CD8-positive, alpha-beta memory T cell (primary cell): ENCODE measurements at regions not wholly inside any gene's neighbourhood (a gene's known extent, or its start where the extent isn't known, plus 50 kb on each side); places are given as distances from the start of the nearest gene placed in this dataset.

Source experiments
- CTCF ChIA-PET: fragments of 350-600 bp; sonication (Branson Sonifier 250); formaldehyde crosslinking; loops from one replicate; lab custom pipeline; 2021; ENCODE audit warnings: antibody characterized with exemption; lab: Charles Lee
- POLR2A ChIA-PET: fragments of 350-600 bp; sonication (Branson Sonifier 250); formaldehyde crosslinking; loops from one replicate; lab custom pipeline; 2021; ENCODE audit warnings: antibody characterized with exemption; lab: Charles Lee
- DNase-seq, 5 donors: peaks; one replicate each; pipeline versions ENCODE4 v3.0.0 to v3.0.0-alpha.2; 2020 to 2022; ENCODE audit warnings: mixed read lengths in 1 of 5
- H3K27ac ChIP-seq: one replicate; pipeline ENCODE4 v1.7.0; 2013; ENCODE audit warnings: low read depth, mild to moderate bottlenecking, low read length, moderate library complexity
- H3K27me3 ChIP-seq: 2 replicates; pipeline ENCODE4 v1.7.0; 2013; ENCODE audit warnings: low read length, mild to moderate bottlenecking; ENCODE audit not compliant: insufficient read depth, poor library complexity, severe bottlenecking
- H3K36me3 ChIP-seq: 2 replicates; pipeline ENCODE4 v1.7.0; 2013; ENCODE audit warnings: mild to moderate bottlenecking, low read length, moderate library complexity; ENCODE audit not compliant: insufficient read depth
- H3K4me1 ChIP-seq: 2 replicates; pipeline ENCODE4 v1.7.0; 2013; ENCODE audit warnings: mild to moderate bottlenecking, low read length, moderate library complexity; ENCODE audit not compliant: insufficient read depth
- H3K4me3 ChIP-seq: 2 replicates; pipeline ENCODE4 v1.7.0; 2013; ENCODE audit warnings: mild to moderate bottlenecking, low read length
- H3K9me3 ChIP-seq: 2 replicates; pipeline ENCODE4 v1.7.0; 2013; ENCODE audit warnings: mild to moderate bottlenecking, low read length
- H3K27ac Mint-ChIP-seq, 8 donors: one replicate each; pipeline ENCODE4 v1.8.0; 2020 to 2021; ENCODE audit warnings: mixed read lengths in 8 of 8, mild to moderate bottlenecking in 6 of 8, inconsistent platforms in 3 of 8, moderate library complexity in 3 of 8
- H3K27me3 Mint-ChIP-seq, 2 donors: one replicate each; pipeline ENCODE4 v1.8.0; 2020 to 2021; ENCODE audit warnings: mixed read lengths in 2 of 2, mild to moderate bottlenecking in 1 of 2, moderate library complexity in 1 of 2
- H3K36me3 Mint-ChIP-seq, 3 donors: one replicate each; pipeline ENCODE4 v1.8.0; 2020 to 2021; ENCODE audit warnings: mixed read lengths in 3 of 3, inconsistent platforms in 1 of 3, mild to moderate bottlenecking in 1 of 3
- H3K4me1 Mint-ChIP-seq, 3 donors: one replicate each; pipeline ENCODE4 v1.8.0; 2020 to 2021; ENCODE audit warnings: mixed read lengths in 3 of 3, inconsistent platforms in 1 of 3, mild to moderate bottlenecking in 1 of 3
- H3K4me3 Mint-ChIP-seq, 7 donors: one replicate each; pipeline ENCODE4 v1.8.0; 2020 to 2021; ENCODE audit warnings: mixed read lengths in 7 of 7, mild to moderate bottlenecking in 6 of 7, moderate library complexity in 4 of 7, inconsistent platforms in 2 of 7
- H3K9me3 Mint-ChIP-seq, 5 donors: one replicate each; pipeline ENCODE4 v1.8.0; 2020 to 2022; ENCODE audit warnings: mixed read lengths in 5 of 5, mild to moderate bottlenecking in 3 of 5, moderate library complexity in 2 of 5, inconsistent platforms in 1 of 5

DNA sequence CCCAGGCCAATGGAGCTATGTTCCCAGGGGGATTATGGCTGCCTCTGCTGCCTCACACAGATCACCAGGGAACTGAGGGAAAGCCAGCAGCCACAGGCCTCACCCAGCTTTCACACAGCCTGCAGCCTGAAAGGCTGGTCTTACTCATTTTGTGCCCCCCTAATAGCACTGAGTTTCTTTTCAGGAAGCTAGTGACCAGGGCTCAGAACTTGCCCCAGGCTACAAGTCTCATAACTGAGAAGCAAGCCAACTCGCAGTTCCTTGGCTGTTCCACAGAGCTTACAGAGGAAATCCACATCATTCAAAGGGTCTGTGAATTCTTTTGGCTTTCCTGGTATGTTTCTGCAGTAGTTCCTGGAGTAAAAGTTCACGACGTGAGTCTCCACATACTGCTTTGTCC, 524.8 kb upstream of the GJE1 start:
- POLR2A ChIA-PET: no interaction called here
- H3K4me1 ChIP-seq: no peaks in the 10 kb centered on the region
- H3K27ac ChIP-seq: no peak overlapping the region
- Mint-ChIP-seq H3K27me3 (peaks cover 3 to 7% of the 10 kb centered on the region in 2 donors), H3K27ac (no peak overlapping the region), H3K4me1 (no peaks in the 10 kb centered on the region), H3K9me3 (peaks cover 0 to 14% (median 7%) of the 10 kb centered on the region in 5 donors), H3K4me3 (no peak overlapping the region), H3K36me3 (no peaks in the 10 kb centered on the region)
- no peaks in the 10 kb centered on the region for H3K36me3 ChIP-seq
- no peaks in the 10 kb centered on the region for H3K9me3 ChIP-seq
- CTCF ChIA-PET: no interaction called here
- DNase-seq: no peak
- no peaks in the 10 kb centered on the region for H3K27me3 ChIP-seq
- no peak overlapping the region for H3K4me3 ChIP-seq

DNA sequence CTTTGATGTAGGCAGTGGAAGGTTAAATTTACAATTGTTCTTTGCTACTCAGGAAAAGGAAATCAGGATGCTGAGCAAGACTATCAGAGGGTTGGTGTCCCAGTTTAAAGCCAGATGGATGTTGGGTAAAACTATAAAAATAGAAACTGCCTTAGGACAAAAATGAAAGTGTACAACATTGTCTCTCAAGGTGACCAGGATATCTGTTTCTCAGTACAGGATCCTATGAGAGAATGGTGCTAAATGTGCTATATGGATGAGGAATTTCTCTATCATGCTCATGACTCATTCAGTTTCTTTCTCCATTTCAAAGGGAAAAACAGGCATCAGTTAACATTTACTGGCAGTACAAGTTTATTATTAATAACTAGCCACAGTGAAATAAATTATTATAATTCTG, 534.2 kb upstream of the GJE1 start:
- no peaks in the 10 kb centered on the region for H3K36me3 Mint-ChIP-seq
- Histone ChIP-seq H3K27me3 (no peaks in the 10 kb centered on the region), H3K36me3 (no peaks in the 10 kb centered on the region), H3K9me3 (no peaks in the 10 kb centered on the region), H3K4me1 (no peaks in the 10 kb centered on the region), H3K27ac (no peak overlapping the region), H3K4me3 (no peak overlapping the region)
- DNase-seq: no peak
- POLR2A ChIA-PET: no interaction called here
- H3K4me3 Mint-ChIP-seq: no peak overlapping the region
- H3K27me3 Mint-ChIP-seq: peaks cover 4 to 5% of the 10 kb centered on the region in 2 donors
- no peak overlapping the region for H3K27ac Mint-ChIP-seq
- CTCF ChIA-PET: no interaction called here
- no peaks in the 10 kb centered on the region for H3K4me1 Mint-ChIP-seq
- no peaks in the 10 kb centered on the region for H3K9me3 Mint-ChIP-seq

DNA sequence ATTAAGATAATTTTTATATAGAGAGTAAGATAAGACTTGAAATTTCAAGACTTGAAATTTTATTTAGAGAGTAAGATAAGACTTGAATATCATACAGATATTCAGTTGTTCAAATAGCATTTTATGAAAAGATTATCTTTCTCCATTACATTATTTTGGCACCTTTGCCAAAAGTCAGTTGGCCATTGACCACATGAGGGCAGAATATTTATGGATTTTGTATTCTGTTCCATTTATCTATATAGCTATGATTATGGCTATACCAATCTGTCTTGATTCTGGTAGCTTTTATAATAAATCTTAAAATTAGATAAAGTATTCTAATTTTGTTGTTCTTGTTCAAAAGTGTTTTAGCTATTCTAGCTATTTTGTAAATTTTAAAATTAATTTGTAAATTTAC, 537.9 kb upstream of the GJE1 start:
- POLR2A ChIA-PET: no interaction called here

DNA sequence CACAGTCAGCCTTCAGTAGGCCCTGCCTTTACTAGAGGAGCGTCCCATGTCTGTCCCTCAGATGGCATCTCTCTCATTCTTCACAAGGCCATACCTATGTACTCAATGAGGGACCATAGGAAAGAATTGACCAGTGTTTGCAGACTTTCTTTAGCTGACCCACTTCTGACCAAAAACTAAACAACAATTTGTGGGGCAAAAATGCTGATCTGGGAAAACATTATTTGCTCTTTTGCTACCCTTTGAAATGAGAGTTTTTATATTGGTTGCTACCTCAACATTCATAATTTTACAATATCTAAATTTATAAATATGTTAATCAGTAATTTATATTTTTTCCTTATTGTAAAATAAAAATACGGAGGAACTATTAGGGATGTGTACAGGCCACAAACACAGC, 539.4 kb upstream of the GJE1 start:
- H3K27me3 ChIP-seq: no peaks in the 10 kb centered on the region
- Mint-ChIP-seq H3K27me3 (peaks cover 0 to 4% of the 10 kb centered on the region in 2 donors), H3K27ac (no peak overlapping the region), H3K4me1 (no peaks in the 10 kb centered on the region), H3K4me3 (no peak overlapping the region), H3K36me3 (no peaks in the 10 kb centered on the region), H3K9me3 (no peaks in the 10 kb centered on the region)
- H3K4me3 ChIP-seq: no peak overlapping the region
- no peak for DNase-seq
- H3K36me3 ChIP-seq: no peaks in the 10 kb centered on the region
- ChIA-PET CTCF (no interaction called here), POLR2A (no interaction called here)
- no peaks in the 10 kb centered on the region for H3K4me1 ChIP-seq
- H3K9me3 ChIP-seq: no peaks in the 10 kb centered on the region
- no peak overlapping the region for H3K27ac ChIP-seq

More for the DNA sequence above, 537.9 kb upstream of the GJE1 start:
- CTCF ChIA-PET: no interaction called here
- Histone ChIP-seq H3K9me3 (no peaks in the 10 kb centered on the region), H3K4me1 (no peaks in the 10 kb centered on the region), H3K27me3 (no peaks in the 10 kb centered on the region), H3K4me3 (no peak overlapping the region), H3K27ac (no peak overlapping the region), H3K36me3 (no peaks in the 10 kb centered on the region)
- Mint-ChIP-seq H3K27ac (no peak overlapping the region), H3K4me3 (no peak overlapping the region), H3K4me1 (no peaks in the 10 kb centered on the region), H3K36me3 (no peaks in the 10 kb centered on the region), H3K9me3 (no peaks in the 10 kb centered on the region), H3K27me3 (peaks cover under 1 to 4% of the 10 kb centered on the region in 2 donors)
- no peak for DNase-seq

DNA sequence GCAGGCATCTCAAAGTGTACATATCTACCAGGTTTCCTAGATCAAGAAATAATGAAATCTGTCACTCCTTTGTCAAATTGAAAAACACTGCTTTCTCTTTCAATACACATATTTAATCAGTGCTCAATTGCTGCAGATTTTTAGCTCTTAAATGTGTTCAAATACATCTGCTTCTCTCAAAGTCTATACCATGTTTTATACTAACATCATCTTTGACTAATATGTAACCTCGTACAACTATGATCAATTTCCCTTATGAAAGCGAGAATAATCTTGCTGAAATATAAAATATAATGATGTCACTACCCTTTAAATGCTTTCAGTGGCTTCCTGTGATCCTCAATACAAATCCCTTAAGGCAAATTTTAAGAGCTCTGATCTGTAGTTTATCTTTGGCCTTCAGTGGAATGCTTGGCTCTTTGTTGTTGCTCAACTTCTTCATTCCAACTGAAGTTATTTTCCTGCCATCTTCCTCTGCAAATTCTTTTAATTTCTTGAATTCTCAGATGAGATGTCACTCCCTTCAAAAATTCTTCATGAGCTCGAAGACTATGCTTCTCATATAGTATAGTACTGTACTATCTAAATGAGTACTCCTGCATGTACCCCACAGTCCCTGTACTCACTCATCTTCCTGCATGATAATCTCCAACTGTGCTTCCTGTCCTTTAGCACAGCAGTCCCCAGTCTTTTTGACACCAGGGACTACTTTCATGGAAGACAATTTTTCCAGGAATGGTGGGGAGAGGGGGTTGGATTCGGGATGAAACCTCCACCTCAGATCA, 545.1 kb upstream of the GJE1 start:
- H3K27me3 ChIP-seq: no peaks in the 10 kb centered on the region
- no peaks in the 10 kb centered on the region for H3K36me3 ChIP-seq
- H3K27ac ChIP-seq: no peak overlapping the region
- no peak overlapping the region for H3K4me3 ChIP-seq
- no peak for DNase-seq
- no peaks in the 10 kb centered on the region for H3K36me3 Mint-ChIP-seq
- H3K9me3 ChIP-seq: no peaks in the 10 kb centered on the region
- ChIA-PET CTCF (no interaction called here), POLR2A (no interaction called here)
- no peak overlapping the region for H3K4me3 Mint-ChIP-seq
- H3K4me1 ChIP-seq: no peaks in the 10 kb centered on the region
- no peaks in the 10 kb centered on the region for H3K9me3 Mint-ChIP-seq
- H3K4me1 Mint-ChIP-seq: no peaks in the 10 kb centered on the region
- H3K27ac Mint-ChIP-seq: no peak overlapping the region
- peaks cover 0 to 1% of the 10 kb centered on the region in 2 donors for H3K27me3 Mint-ChIP-seq

DNA sequence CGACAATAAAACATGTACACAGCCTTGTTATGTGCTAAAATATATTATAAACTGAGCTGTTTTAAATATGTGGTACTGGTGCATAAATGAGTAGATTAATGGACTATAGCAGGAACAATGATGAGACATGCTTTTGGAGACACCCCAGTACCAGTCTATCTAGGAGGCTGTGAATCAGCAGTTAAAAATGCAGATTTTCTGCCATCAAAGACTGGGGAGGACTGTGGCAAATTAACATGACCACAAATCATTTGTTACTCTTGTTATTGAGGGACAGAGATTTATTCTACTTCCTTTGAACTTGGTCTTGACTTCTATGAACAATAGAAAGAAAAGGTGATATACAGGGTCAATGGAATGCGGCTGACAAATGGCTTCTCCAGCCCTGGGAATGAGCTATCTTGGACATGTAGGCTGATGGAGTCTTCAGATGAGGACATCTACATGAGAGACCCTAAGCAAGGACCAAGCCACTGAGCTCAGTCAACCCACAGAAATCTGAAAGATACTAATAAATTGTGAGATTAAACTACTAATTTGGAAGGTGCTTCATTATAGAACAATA, 551.7 kb upstream of the GJE1 start:
- Histone ChIP-seq H3K4me3 (no peak overlapping the region), H3K27me3 (no peaks in the 10 kb centered on the region), H3K36me3 (no peaks in the 10 kb centered on the region), H3K9me3 (no peaks in the 10 kb centered on the region), H3K4me1 (no peaks in the 10 kb centered on the region), H3K27ac (no peak overlapping the region)
- Mint-ChIP-seq H3K27ac (no peak overlapping the region), H3K9me3 (no peaks in the 10 kb centered on the region), H3K4me3 (no peak overlapping the region), H3K36me3 (no peaks in the 10 kb centered on the region), H3K4me1 (no peaks in the 10 kb centered on the region), H3K27me3 (peaks cover 5 to 6% of the 10 kb centered on the region in 2 donors)
- POLR2A ChIA-PET: no interaction called here
- no peak for DNase-seq
- CTCF ChIA-PET: no interaction called here

DNA sequence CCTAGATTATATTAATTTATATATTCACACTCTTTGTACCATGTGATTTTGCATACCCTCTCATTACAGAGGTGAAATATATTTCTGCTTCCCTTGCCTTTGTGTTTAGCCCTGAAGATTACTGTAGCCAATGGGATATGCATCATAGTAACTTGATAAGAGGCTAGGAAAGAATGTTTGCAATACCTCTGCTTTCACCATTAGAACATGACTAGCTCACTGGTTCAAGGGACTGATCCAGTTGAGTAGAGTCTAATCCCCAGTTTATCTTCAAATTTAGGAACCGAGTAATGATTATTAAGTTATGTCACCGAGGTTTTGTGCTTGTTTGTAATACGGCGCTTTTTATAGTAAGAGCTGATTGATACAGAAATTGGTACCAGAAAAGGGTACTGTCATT, 552.6 kb upstream of the GJE1 start:
- Mint-ChIP-seq H3K27me3 (peaks cover 5 to 6% of the 10 kb centered on the region in 2 donors), H3K9me3 (no peaks in the 10 kb centered on the region), H3K36me3 (no peaks in the 10 kb centered on the region), H3K4me1 (no peaks in the 10 kb centered on the region), H3K4me3 (no peak overlapping the region), H3K27ac (no peak overlapping the region)
- CTCF ChIA-PET: no interaction called here
- no peak overlapping the region for H3K4me3 ChIP-seq
- no peaks in the 10 kb centered on the region for H3K9me3 ChIP-seq
- DNase-seq: no peak
- no peaks in the 10 kb centered on the region for H3K4me1 ChIP-seq
- no peak overlapping the region for H3K27ac ChIP-seq
- no peaks in the 10 kb centered on the region for H3K36me3 ChIP-seq
- no peaks in the 10 kb centered on the region for H3K27me3 ChIP-seq
- POLR2A ChIA-PET: no interaction called here

DNA sequence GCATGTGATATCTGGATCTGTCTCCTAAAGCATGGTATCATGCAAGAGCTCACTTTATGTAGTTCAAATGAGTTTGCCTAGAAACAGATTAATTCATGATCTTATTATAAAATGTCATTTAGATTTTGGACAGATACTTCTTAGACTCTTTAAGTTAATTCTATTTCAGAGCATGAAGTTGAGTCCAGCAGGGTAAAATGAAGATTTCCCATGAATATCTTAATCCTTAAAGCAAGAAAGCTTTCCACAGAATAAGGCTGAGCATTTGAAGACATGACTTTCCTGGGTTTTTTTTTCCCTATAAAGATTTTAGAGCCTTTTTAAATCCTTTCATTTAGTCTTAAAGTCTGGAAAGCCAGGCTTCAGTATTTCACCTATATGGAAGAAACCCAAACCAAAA, 556.0 kb upstream of the GJE1 start:
- Mint-ChIP-seq H3K27me3 (peaks cover 4 to 6% of the 10 kb centered on the region in 2 donors), H3K4me3 (no peak overlapping the region), H3K27ac (no peak overlapping the region), H3K9me3 (no peaks in the 10 kb centered on the region), H3K36me3 (no peaks in the 10 kb centered on the region), H3K4me1 (no peaks in the 10 kb centered on the region)
- no peaks in the 10 kb centered on the region for H3K36me3 ChIP-seq
- H3K4me3 ChIP-seq: no peak overlapping the region
- ChIA-PET CTCF (no interaction called here), POLR2A (no interaction called here)
- no peak overlapping the region for H3K27ac ChIP-seq
- no peak for DNase-seq
- H3K9me3 ChIP-seq: no peaks in the 10 kb centered on the region
- no peaks in the 10 kb centered on the region for H3K27me3 ChIP-seq
- no peaks in the 10 kb centered on the region for H3K4me1 ChIP-seq
